Stimulated activated naive CD8-positive, alpha-beta T cell treated with anti-CD3 and anti-CD28 coated beads, Interleukin-15, Interleukin-2, amounts not matched to agents 100 ng/mL and 50 ng/mL, for 24 hours (primary cell): ENCODE measurements at regions not wholly inside any gene's neighbourhood (a gene's known extent, or its start where the extent isn't known, plus 50 kb on each side); places are given as distances from the start of the nearest gene placed in this dataset.
"Not testable (repeated sequence)": the region's sequence is repeated elsewhere in the genome, so short reads cannot be mapped to it uniquely, and the experiment has no call there.

Source experiments
- H3K27ac Mint-ChIP-seq: one replicate; pipeline ENCODE4 v1.8.0; 2021; ENCODE audit warnings: mild to moderate bottlenecking, mixed read lengths
- H3K27me3 Mint-ChIP-seq: one replicate; pipeline ENCODE4 v1.8.0; 2021; ENCODE audit warnings: mixed read lengths
- H3K36me3 Mint-ChIP-seq: one replicate; pipeline ENCODE4 v1.8.0; 2021; ENCODE audit warnings: low read depth, mixed read lengths
- H3K4me1 Mint-ChIP-seq: one replicate; pipeline ENCODE4 v1.8.0; 2021; ENCODE audit warnings: low read depth, mixed read lengths
- H3K4me3 Mint-ChIP-seq: one replicate; pipeline ENCODE4 v1.8.0; 2021; ENCODE audit warnings: mild to moderate bottlenecking, mixed read lengths
- H3K9me3 Mint-ChIP-seq: one replicate; pipeline ENCODE4 v1.8.0; 2021; ENCODE audit warnings: mixed read lengths

DNA sequence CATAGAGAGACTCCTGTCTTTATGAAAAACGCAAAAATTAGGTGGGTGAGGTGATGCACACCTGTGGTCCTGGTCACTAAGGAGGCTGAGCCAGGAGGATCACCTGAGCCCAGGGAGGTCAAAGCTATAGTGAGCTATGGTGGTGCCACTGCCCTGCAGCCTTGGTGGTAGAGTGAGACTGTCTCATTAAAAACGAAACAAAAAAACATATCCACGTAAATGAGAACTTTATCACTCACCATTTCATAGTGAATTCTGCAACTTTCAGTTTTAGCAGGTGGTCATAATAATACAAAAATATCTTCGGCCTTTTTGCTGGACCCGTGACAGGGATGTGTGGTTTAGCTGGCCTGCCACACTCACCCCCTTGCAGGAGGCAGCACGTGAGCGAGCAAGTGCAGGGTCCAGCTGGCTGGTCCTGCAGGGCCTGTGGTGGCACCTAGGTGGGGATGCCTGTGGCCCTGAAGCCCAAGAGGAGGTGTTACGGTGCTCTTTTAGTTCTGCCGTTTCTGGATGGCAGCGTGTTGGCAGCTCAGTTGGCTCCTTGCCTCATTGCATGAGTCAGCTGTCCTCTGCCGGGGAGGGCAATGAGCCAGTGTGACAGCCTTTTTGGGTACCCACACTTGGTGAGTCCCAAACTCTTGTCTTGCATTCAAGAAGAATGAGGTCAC lies 1330.7 kb upstream of the TMEM132C start:
- Mint-ChIP-seq H3K4me3 (no peak overlapping the region), H3K36me3 (no peaks in the 10 kb centered on the region), H3K27ac (no peak overlapping the region), H3K9me3 (no peaks in the 10 kb centered on the region), H3K27me3 (no peaks in the 10 kb centered on the region), H3K4me1 (no peaks in the 10 kb centered on the region)

DNA sequence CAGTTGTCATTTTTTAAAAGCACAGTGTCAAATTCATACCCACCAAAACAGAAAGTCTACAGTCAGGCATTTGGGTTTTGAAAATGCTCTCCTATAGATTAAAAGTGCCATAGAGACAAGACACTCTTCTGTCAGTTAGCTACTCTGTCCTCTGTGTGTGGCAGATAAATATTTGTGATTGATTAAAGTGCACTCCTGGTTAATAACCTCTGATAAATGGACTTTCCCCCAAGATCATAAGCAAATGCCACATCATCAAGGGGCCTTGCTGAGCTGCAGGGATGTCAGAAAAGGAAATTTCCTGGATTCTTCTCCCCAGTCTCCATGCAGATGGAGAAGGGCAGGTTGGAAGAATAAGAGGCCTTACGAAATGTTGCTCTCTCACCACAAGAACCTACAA lies 1329.5 kb upstream of the TMEM132C start:
- Mint-ChIP-seq H3K4me1 (no peaks in the 10 kb centered on the region), H3K9me3 (no peaks in the 10 kb centered on the region), H3K27me3 (no peaks in the 10 kb centered on the region), H3K4me3 (no peak overlapping the region), H3K27ac (no peak overlapping the region), H3K36me3 (no peaks in the 10 kb centered on the region)

DNA sequence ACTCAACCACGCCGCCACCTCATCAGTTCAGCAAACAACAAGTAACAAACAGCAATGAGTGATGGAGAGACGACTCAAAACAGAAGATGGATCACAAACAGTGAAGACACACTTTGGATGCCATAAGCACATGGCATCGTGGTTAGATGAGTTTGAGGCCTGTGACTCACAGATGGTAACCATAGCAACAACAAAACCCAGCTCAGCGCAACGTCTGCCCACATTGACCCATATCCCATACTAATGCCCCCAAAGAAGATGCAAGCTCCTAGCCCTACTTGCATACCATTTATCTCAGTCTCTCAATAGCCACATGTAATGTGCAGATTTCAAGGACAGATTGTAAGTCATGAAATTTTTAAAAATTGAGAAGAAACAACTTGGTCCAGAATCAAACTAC lies 1322.3 kb upstream of the TMEM132C start:
- H3K9me3 Mint-ChIP-seq: peaks cover 10% of the 10 kb centered on the region
- no peak overlapping the region for H3K4me3 Mint-ChIP-seq
- no peaks in the 10 kb centered on the region for H3K4me1 Mint-ChIP-seq
- H3K27ac Mint-ChIP-seq: no peak overlapping the region
- no peaks in the 10 kb centered on the region for H3K36me3 Mint-ChIP-seq
- H3K27me3 Mint-ChIP-seq: no peaks in the 10 kb centered on the region

DNA sequence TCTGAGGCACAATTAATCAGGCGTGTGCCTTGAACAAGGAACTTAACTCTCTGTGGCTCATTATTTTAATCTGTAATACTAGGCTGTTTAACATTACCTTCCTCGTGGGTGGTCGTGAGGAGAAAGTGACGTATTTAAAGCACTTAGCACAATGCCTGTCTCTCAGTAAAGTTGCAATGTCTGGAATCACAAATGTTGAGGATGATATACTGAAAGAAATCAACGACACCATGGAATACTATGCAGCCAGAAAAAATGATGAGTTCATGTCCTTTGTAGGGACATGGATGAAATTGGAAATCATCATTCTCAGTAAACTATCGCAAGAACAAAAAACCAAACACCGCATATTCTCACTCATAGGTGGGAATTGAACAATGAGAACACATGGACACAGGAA lies 1320.0 kb upstream of the TMEM132C start:
- not testable (repeated sequence) for H3K9me3 Mint-ChIP-seq, H3K4me1 Mint-ChIP-seq, H3K27me3 Mint-ChIP-seq

DNA sequence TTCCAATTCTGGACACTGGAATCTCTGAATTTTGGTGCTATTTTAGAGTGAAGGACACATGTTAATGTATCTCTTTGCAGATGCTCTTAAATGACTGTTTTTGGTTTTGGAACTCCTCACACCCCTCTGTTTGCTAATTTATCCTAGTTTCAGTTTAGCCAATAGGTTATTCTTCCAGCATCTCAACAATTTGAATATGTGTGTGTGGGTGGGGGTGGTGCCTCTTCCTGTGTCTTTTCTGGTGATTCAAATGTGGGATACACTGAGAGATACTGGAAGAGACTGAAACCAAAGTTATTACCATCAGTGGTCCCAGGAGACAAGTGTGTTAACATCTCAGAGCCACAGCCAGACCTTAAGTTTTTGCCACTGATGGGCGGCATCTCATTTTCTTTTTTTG lies 1317.4 kb upstream of the TMEM132C start:
- Mint-ChIP-seq H3K36me3 (no peaks in the 10 kb centered on the region), H3K4me3 (no peak overlapping the region), H3K9me3 (peaks cover 10% of the 10 kb centered on the region), H3K27ac (no peak overlapping the region), H3K27me3 (no peaks in the 10 kb centered on the region), H3K4me1 (no peaks in the 10 kb centered on the region)

More for the DNA sequence above, 1320.0 kb upstream of the TMEM132C start:
- not testable (repeated sequence) for H3K36me3 Mint-ChIP-seq, H3K27ac Mint-ChIP-seq, H3K4me3 Mint-ChIP-seq

DNA sequence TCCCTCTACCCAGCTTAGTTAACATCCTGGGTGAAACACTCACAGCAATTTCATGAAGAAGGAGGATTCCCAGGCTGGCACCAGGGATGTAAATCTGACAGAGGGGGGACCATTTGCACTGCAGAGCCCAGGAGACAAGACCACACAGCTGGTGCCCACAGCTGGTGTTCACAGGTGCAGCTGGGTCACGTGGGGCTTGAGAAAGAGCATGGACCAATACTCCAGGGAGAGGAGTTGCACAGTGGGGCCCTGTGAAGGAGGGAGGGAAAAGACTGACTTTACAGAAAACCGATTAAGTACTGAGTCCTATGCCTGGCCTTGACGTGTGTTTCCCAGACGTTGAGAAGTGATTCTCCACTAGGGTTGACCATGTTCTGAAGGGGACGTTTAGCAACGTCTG lies 1316.7 kb upstream of the TMEM132C start:
- Mint-ChIP-seq H3K36me3 (no peaks in the 10 kb centered on the region), H3K27me3 (no peaks in the 10 kb centered on the region)

DNA sequence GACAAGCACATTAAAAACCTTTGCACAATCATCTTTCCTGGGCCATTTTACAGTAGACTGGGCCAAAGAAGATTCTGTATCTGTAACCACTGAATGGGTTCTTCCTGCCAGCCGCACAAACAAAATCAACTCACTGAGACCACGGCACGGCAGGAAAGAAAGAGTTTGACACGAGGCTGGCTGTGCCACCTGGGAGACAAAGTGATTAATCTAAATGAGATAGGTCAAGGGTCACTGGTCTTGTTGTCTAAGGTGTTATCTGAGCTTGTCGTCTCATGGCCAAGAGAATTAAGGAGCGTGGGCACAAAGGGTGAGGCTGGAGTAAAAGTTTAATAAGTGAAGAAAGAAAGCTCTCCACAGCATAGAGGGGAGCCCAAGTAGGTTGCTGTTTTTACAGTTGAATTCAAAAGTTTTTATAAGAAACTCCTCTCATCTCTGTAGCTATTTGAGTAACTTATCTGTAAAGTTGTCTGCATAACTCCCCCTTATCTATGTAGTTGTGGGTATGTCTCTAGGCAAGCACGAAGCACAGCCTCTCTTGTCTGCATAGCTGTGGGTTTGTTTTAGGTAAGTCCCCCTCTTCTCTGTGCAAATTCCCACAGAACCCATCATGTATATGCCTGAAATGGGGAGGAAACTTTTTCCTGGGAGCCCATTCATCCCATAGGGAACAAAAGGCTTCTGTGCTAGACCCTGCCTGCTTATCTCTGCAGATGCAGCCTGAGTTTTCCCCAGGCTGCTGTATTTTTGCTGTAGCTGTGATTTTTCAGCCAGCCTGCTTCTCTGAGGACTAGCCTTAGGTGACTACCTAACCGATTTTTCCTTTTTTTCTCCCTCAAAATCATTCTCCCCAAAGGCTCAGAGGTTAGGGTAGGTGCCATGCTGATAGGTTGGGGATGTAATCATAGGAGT lies 1314.6 kb upstream of the TMEM132C start:
- Mint-ChIP-seq H3K36me3 (no peaks in the 10 kb centered on the region), H3K9me3 (no peaks in the 10 kb centered on the region), H3K27ac (no peak overlapping the region), H3K4me3 (no peak overlapping the region), H3K4me1 (no peaks in the 10 kb centered on the region), H3K27me3 (no peaks in the 10 kb centered on the region)

More for the DNA sequence above, 1316.7 kb upstream of the TMEM132C start:
- Mint-ChIP-seq H3K9me3 (peaks cover 7% of the 10 kb centered on the region), H3K4me1 (no peaks in the 10 kb centered on the region), H3K4me3 (no peak overlapping the region), H3K27ac (no peak overlapping the region)

DNA sequence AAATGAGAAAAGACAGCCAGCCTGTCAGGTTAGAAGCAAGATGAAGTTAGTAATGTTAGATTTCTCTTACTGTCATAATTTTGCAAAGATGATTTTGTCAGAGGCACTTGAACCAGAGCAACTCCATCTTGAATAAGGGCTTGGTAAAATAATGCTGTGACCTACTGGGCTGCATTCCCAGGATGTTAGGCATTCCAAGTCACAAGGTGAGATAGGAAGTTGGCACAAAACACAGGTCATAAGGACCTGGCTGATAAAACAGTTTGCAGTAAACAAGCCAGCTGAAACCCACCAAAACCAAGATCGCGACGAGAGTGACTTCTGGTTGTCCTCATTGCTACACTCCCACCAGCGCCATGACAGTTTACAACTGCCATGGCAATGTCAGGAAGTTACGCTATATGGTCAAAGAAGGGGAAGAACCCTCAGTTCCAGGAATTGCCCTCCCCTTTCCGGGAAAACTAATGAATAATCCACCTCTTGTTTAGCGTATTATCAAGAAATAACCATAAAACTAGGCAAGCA lies 1313.5 kb upstream of the TMEM132C start:
- no peaks in the 10 kb centered on the region for H3K27me3 Mint-ChIP-seq
- no peak overlapping the region for H3K4me3 Mint-ChIP-seq
- H3K9me3 Mint-ChIP-seq: no peaks in the 10 kb centered on the region
- no peaks in the 10 kb centered on the region for H3K4me1 Mint-ChIP-seq
- no peaks in the 10 kb centered on the region for H3K36me3 Mint-ChIP-seq
- no peak overlapping the region for H3K27ac Mint-ChIP-seq

DNA sequence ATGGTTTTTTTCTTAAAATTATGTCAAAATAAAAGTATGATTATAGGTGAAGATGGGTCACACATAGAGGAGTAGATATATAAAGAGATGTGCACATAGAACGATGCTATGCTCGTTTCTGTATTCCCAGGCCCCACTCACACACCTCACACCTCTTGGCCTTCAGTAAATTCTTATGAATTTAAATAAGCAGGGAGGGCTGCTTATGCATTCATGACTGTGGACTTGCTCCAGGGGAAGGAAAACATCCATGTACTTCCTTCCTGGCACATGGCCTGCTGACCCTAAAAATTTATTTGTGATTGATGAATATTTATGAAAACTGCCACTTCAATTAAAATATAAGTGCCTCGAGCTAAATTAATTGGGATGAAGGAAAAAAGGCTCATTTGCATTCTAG lies 1306.7 kb upstream of the TMEM132C start:
- no peak overlapping the region for H3K4me3 Mint-ChIP-seq
- H3K9me3 Mint-ChIP-seq: peaks cover 4% of the 10 kb centered on the region
- no peaks in the 10 kb centered on the region for H3K27me3 Mint-ChIP-seq
- no peak overlapping the region for H3K27ac Mint-ChIP-seq
- no peaks in the 10 kb centered on the region for H3K4me1 Mint-ChIP-seq
- no peaks in the 10 kb centered on the region for H3K36me3 Mint-ChIP-seq

DNA sequence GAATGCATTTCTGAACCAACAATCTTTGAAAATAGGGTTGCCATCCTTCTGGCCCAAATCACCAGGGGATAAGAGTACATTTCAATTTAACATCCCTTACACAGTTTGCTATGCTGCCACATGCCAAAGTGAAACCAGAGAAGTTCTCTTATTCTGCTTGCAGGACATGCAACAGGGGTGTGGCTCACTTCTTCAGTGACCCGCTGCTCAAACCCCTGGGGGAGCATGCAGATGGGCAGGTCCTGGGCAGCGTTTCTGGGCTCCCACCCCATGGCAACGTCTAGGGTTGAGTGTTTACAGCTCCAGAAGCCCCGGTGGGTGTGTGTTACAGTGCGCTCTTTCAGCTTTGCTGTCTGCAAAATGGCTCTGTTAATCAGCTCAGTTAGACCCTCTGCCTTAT lies 1306.3 kb upstream of the TMEM132C start:
- H3K9me3 Mint-ChIP-seq: peaks cover 4% of the 10 kb centered on the region
- H3K27ac Mint-ChIP-seq: no peak overlapping the region
- H3K27me3 Mint-ChIP-seq: no peaks in the 10 kb centered on the region
- no peak overlapping the region for H3K4me3 Mint-ChIP-seq
- H3K4me1 Mint-ChIP-seq: no peaks in the 10 kb centered on the region
- H3K36me3 Mint-ChIP-seq: no peaks in the 10 kb centered on the region

DNA sequence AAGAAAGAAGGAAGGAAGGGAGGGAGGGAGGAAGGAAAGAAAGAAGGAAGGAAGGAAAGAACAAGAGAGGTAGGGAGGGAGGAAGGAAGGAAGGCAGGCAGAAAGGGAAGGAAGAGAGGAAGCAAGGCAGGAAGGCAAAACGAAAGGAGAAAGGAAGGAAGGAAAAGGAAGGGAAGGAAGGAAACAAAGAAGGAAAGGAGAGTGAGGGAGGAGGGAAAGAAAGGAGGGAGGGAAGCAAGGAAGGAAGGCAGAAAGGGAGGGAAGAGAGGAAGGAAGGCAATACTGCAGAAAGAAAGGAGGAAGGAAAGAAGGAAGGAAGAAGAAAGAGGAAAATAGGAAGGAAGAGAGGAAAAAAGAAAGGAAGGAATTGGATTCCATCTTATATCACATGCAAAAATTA lies 1303.1 kb upstream of the TMEM132C start:
- no peak overlapping the region for H3K27ac Mint-ChIP-seq
- H3K4me3 Mint-ChIP-seq: no peak overlapping the region
- H3K4me1 Mint-ChIP-seq: no peaks in the 10 kb centered on the region
- H3K9me3 Mint-ChIP-seq: peaks cover 4% of the 10 kb centered on the region
- no peaks in the 10 kb centered on the region for H3K36me3 Mint-ChIP-seq
- no peaks in the 10 kb centered on the region for H3K27me3 Mint-ChIP-seq

DNA sequence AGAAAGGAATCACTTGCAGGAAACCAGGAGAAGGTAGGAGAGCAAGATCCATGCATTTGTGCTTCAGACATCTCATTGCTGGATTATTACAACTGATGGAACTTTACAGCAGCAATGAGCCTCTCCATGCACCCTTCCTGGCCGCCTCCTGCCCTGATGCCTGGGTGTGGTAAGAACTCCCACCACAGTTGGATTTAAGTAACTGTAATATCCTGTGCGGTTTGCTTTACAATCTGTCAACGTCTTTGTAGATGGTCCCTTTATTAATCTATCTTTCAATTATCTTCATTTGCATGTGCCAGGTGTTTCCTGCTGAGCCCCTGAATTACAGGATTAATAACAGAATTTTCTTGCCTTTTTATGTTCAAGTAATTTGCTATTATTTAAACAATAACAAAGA lies 1300.5 kb upstream of the TMEM132C start:
- H3K27me3 Mint-ChIP-seq: peaks cover 2% of the 10 kb centered on the region
- H3K9me3 Mint-ChIP-seq: no peaks in the 10 kb centered on the region
- H3K36me3 Mint-ChIP-seq: no peaks in the 10 kb centered on the region
- H3K27ac Mint-ChIP-seq: no peak overlapping the region
- H3K4me1 Mint-ChIP-seq: no peaks in the 10 kb centered on the region
- no peak overlapping the region for H3K4me3 Mint-ChIP-seq

DNA sequence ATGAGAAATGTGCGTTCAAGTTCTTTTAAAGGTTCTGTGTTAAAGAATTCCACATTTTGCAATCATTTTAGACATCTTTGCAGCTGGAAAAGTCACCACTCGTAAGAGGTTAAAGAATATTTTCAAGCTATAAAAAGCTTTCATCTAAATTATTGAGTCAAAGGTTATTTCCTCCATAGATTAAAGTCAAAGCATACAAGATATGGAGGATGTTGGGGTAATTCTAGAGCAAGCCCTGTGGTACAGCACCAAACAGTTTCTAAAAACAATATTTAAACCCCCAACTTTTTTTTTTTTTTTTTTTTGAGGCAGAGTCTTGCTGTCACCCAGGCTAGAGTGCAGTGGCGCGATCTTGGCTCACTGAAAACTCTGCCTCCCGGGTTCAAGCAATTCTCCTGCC lies 1299.8 kb upstream of the TMEM132C start:
- Mint-ChIP-seq H3K27me3 (peaks cover 5% of the 10 kb centered on the region), H3K4me1 (no peaks in the 10 kb centered on the region), H3K36me3 (no peaks in the 10 kb centered on the region), H3K27ac (no peak overlapping the region), H3K4me3 (no peak overlapping the region), H3K9me3 (no peaks in the 10 kb centered on the region)

DNA sequence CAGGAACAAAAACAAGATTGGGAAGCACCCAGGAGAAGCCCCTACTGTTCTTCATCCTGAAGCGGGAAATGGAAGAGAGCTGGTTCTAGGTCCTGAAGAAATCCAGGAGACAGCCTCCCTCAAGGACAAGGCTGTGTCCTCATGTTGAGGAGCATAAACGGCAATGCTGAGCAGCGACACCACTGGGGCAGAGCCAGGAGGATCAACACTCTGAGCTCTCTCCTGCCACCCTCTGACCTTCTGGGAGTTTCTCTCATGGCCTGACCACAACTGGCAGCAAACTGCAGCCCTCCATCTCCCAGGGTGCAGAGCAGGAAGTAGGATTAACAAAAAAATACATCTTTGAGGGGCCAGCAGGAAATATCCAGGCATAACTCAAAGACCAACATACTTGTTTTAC lies 1292.2 kb upstream of the TMEM132C start:
- Mint-ChIP-seq H3K4me1 (no peaks in the 10 kb centered on the region), H3K9me3 (peaks cover 4% of the 10 kb centered on the region), H3K36me3 (no peaks in the 10 kb centered on the region), H3K27ac (no peak overlapping the region), H3K27me3 (peaks cover 7% of the 10 kb centered on the region), H3K4me3 (no peak overlapping the region)

DNA sequence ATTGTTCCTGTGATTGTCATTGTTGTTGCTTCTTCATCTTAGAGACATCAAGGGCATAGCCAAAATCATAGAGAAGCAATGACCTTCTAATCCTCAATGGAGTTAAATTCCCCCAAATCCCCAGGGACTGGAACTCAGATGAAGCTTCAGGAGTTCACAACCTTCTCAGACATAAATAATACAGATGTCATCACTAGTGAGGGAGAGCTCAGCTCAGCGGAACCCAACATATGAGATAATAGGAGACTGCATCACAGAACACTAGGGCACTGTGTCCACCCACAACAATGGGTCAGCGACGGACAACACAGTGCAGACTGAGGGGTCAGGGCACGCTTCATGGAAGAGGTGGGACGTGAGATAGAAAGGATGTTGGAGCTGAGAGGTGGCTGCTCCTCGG lies 1290.4 kb upstream of the TMEM132C start:
- H3K27ac Mint-ChIP-seq: no peak overlapping the region
- peaks cover 4% of the 10 kb centered on the region for H3K9me3 Mint-ChIP-seq
- no peaks in the 10 kb centered on the region for H3K36me3 Mint-ChIP-seq
- H3K27me3 Mint-ChIP-seq: peaks cover 5% of the 10 kb centered on the region
- no peak overlapping the region for H3K4me3 Mint-ChIP-seq
- H3K4me1 Mint-ChIP-seq: no peaks in the 10 kb centered on the region
